K562 (cell line): ENCODE measurements at regions not wholly inside any gene's neighbourhood (a gene's known extent, or its start where the extent isn't known, plus 50 kb on each side); places are given as distances from the start of the nearest gene placed in this dataset.

Experiments used
- ARID4B ChIP-seq: sonication (generic); formaldehyde crosslinking; IDR thresholded peaks from 2 replicates; pipeline ENCODE4 v1.8.0; 2022; ENCODE audit warnings: mild to moderate bottlenecking, missing genetic modification reagents
- CBX8 ChIP-seq: fragments of 200-600 bp; sonication (generic); IDR thresholded peaks from 2 replicates; pipeline ENCODE4 v1.6.1; 2012; ENCODE audit warnings: borderline replicate concordance, mixed run types, low read depth, mild to moderate bottlenecking, moderate library complexity, mixed read lengths, low read length, control low read depth, inconsistent platforms; ENCODE audit not compliant: poor library complexity, severe bottlenecking; ENCODE audit errors: extremely low read depth
- CCAR2 ChIP-seq: fragments of 200-400 bp; formaldehyde crosslinking; IDR thresholded peaks from 2 replicates; pipeline ENCODE4 v1.6.1; 2017; ENCODE audit warnings: mild to moderate bottlenecking, low read depth, low read length
- EP400 ChIP-seq: fragments of 450-650 bp; IDR thresholded peaks from 2 replicates; pipeline ENCODE4 v1.6.1; 2017; ENCODE audit warnings: antibody characterized with exemption, mild to moderate bottlenecking, moderate library complexity
- HDAC8 ChIP-seq: fragments of 450-650 bp; IDR thresholded peaks from 2 replicates; pipeline ENCODE4 v1.6.1; 2016; ENCODE audit warnings: mild to moderate bottlenecking, missing genetic modification characterization, moderate library complexity, missing compliant biosample characterization
- HNRNPK ChIP-seq: fragments of 200-400 bp; formaldehyde crosslinking; IDR thresholded peaks from one replicate; pipeline ENCODE4 v1.6.1; 2018; ENCODE audit warnings: mild to moderate bottlenecking, low read depth, low read length; ENCODE audit not compliant: poor library complexity, severe bottlenecking
- KAT8 ChIP-seq: fragments of 450-650 bp; IDR thresholded peaks from 2 replicates; pipeline ENCODE4 v1.6.1; 2016; ENCODE audit warnings: low read depth, mild to moderate bottlenecking
- L3MBTL2 ChIP-seq: fragments of 450-650 bp; IDR thresholded peaks from 2 replicates; pipeline ENCODE4 v1.6.1; 2016; ENCODE audit warnings: mild to moderate bottlenecking, moderate library complexity
- MAZ ChIP-seq, 2 experiments: fragments of 450-650 bp in 1 of 2; sonication (generic) in 1 of 2; formaldehyde crosslinking; IDR thresholded peaks in 1 of 2; conservative IDR thresholded peaks in 1 of 2; 2 replicates each; pipeline versions ENCODE4 v1.4.0 to v1.5.0; 2020; ENCODE audit warnings: mild to moderate bottlenecking in 1 of 2, missing genetic modification reagents in 1 of 2
- NFRKB ChIP-seq: fragments of 450-650 bp; IDR thresholded peaks from 2 replicates; pipeline ENCODE4 v1.6.1; 2016; ENCODE audit warnings: low read depth
- RHOXF2B ChIP-seq: fragments of 250-450 bp; sonication (Bioruptor Pico); conservative IDR thresholded peaks from 2 replicates; pipeline ENCODE4 v1.5.1; 2021
- SPI1 ChIP-seq: IDR thresholded peaks from 2 replicates; pipeline ENCODE4 v1.6.1; 2011; ENCODE audit warnings: low read depth, low read length, control low read depth, borderline replicate concordance
- ZNF398 ChIP-seq: fragments of 250-450 bp; sonication (Bioruptor Pico); IDR thresholded peaks from 2 replicates; pipeline ENCODE4 v1.8.0; 2021; ENCODE audit warnings: moderate library complexity, mild to moderate bottlenecking, inconsistent platforms
- ZNF583 ChIP-seq: fragments of 250-450 bp; sonication (Bioruptor Pico); IDR thresholded peaks from 2 replicates; pipeline ENCODE4 v1.4.0; 2020
- TF ChIP-seq, protein P1 (sequence below): fragments of 200-800 bp; sonication (Bioruptor generic); IDR thresholded peaks from 2 replicates; pipeline ENCODE4 v1.6.1; 2017; ENCODE audit warnings: missing genetic modification characterization, missing compliant biosample characterization
- TF ChIP-seq, protein P2 (sequence below), 2 experiments: fragments of 450-650 bp; conservative IDR thresholded peaks; 2 replicates each; pipeline ENCODE4 v1.6.1; 2017; ENCODE audit warnings: mild to moderate bottlenecking in 2 of 2, moderate library complexity in 2 of 2
- TF ChIP-seq, protein P3 (sequence below): fragments of 450-650 bp; IDR thresholded peaks from 2 replicates; pipeline ENCODE4 v1.6.1; 2017; ENCODE audit warnings: antibody characterized with exemption

DNA sequence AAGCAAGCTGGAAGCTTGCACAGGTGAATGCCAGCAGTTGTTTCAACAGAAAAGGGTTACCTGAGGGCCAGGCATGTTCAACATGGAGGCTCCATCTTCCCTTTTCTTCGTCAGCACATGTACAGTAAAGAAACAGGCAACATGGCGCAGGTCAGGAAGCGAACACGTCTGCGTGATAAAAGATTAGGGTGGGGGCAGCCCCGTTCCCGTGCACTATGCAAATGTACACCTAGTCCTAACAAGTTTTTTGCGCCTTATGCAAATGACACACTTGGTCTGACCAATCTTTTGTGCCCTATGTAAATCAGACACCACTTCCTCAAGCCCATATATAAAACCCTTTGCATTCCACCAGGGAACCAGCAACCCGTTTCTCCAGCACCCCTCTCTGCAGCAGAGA lies 452.1 kb upstream of the PTPRD start (continued):
- TF ChIP-seq, protein P1, sequence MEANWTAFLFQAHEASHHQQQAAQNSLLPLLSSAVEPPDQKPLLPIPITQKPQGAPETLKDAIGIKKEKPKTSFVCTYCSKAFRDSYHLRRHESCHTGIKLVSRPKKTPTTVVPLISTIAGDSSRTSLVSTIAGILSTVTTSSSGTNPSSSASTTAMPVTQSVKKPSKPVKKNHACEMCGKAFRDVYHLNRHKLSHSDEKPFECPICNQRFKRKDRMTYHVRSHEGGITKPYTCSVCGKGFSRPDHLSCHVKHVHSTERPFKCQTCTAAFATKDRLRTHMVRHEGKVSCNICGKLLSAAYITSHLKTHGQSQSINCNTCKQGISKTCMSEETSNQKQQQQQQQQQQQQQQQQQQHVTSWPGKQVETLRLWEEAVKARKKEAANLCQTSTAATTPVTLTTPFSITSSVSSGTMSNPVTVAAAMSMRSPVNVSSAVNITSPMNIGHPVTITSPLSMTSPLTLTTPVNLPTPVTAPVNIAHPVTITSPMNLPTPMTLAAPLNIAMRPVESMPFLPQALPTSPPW (CRISPR knock-in tag), result peak; percentile 83
- TF ChIP-seq ZNF398 (CRISPR knock-in tag) (no peak), MAZ (CRISPR knock-in tag; conservative IDR thresholded peaks at IDR 0.05 in 1 of 2, IDR thresholded peaks at IDR 0.05 in 1 of 2) (peak; percentile 37 to 55; a peak in 2 of 4 replicates), HNRNPK (no peak), SPI1 (0 out of 2 replicates have a peak, but pooled peaks have one; percentile 19), EP400 (peak; percentile 96), ARID4B (CRISPR knock-in tag) (no peak), RHOXF2B (CRISPR knock-in tag) (no peak), ZNF583 (no peak), KAT8 (no peak), L3MBTL2 (peak; percentile 81), NFRKB (peak; percentile 96), HDAC8 (tag) (no peak), CCAR2 (no peak), CBX8 (no peak)
- TF ChIP-seq, protein P2, sequence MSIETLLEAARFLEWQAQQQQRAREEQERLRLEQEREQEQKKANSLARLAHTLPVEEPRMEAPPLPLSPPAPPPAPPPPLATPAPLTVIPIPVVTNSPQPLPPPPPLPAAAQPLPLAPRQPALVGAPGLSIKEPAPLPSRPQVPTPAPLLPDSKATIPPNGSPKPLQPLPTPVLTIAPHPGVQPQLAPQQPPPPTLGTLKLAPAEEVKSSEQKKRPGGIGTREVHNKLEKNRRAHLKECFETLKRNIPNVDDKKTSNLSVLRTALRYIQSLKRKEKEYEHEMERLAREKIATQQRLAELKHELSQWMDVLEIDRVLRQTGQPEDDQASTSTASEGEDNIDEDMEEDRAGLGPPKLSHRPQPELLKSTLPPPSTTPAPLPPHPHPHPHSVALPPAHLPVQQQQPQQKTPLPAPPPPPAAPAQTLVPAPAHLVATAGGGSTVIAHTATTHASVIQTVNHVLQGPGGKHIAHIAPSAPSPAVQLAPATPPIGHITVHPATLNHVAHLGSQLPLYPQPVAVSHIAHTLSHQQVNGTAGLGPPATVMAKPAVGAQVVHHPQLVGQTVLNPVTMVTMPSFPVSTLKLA (conservative IDR thresholded peaks at IDR 0.05), result peak; percentile 57 to 61
- TF ChIP-seq, protein P3, sequence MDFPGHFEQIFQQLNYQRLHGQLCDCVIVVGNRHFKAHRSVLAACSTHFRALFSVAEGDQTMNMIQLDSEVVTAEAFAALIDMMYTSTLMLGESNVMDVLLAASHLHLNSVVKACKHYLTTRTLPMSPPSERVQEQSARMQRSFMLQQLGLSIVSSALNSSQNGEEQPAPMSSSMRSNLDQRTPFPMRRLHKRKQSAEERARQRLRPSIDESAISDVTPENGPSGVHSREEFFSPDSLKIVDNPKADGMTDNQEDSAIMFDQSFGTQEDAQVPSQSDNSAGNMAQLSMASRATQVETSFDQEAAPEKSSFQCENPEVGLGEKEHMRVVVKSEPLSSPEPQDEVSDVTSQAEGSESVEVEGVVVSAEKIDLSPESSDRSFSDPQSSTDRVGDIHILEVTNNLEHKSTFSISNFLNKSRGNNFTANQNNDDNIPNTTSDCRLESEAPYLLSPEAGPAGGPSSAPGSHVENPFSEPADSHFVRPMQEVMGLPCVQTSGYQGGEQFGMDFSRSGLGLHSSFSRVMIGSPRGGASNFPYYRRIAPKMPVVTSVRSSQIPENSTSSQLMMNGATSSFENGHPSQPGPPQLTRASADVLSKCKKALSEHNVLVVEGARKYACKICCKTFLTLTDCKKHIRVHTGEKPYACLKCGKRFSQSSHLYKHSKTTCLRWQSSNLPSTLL, result no peak
